ENCODE measurements at regions not wholly inside any gene's neighbourhood (a gene's known extent, or its start where the extent isn't known, plus 50 kb on each side); places are given as distances from the start of the nearest gene placed in this dataset.

- DNase-seq (ENCODE audit: low read depth in 2 of 2), result no peak
Measured at GRCh38 chr2:204477358-204477950, 67.8 kb upstream of the PARD3B start.

- no peak for DNase-seq (ENCODE audit: low read depth in 2 of 2)
Measured at GRCh38 chr2:204479557-204479956, 65.7 kb upstream of the PARD3B start.

- no peak for DNase-seq (ENCODE audit: low read depth in 2 of 2)
Measured at GRCh38 chr2:204480676-204481075, 64.6 kb upstream of the PARD3B start.

GRCh38 chr2:204483608-204484081 lies 61.6 kb upstream of the PARD3B start:
- no peak for DNase-seq (ENCODE audit: low read depth in 2 of 2)

- no peak for DNase-seq (ENCODE audit: low read depth in 2 of 2)
Measured at GRCh38 chr2:204486321-204486720, 59.0 kb upstream of the PARD3B start.

GRCh38 chr2:204486805-204487204 lies 58.5 kb upstream of the PARD3B start:
- DNase-seq (ENCODE audit: low read depth in 2 of 2), result no peak

- no peak for DNase-seq (ENCODE audit: low read depth in 2 of 2)
Measured at GRCh38 chr2:204487447-204488229, 57.6 kb upstream of the PARD3B start.

- no peak for DNase-seq (ENCODE audit: low read depth in 2 of 2)
Measured at GRCh38 chr2:204491528-204491927, 53.7 kb upstream of the PARD3B start.

GRCh38 chr2:204492417-204492816 lies 52.9 kb upstream of the PARD3B start:
- no peak for DNase-seq (ENCODE audit: low read depth in 2 of 2)

GRCh38 chr2:204494681-204495080 lies 50.6 kb upstream of the PARD3B start:
- no peak for DNase-seq (ENCODE audit: low read depth in 2 of 2)

- DNase-seq (ENCODE audit: low read depth in 2 of 2), result no peak
Measured at GRCh38 chr2:204495381-204495780, 49.9 kb upstream of the PARD3B start.
